C1 segment of cervical spinal cord (tissue), 14 donors: ENCODE measurements at regions not wholly inside any gene's neighbourhood (a gene's known extent, or its start where the extent isn't known, plus 50 kb on each side); places are given as distances from the start of the nearest gene placed in this dataset.
A peak's percentile ranks its signal among the peaks of the same experiment; 100 is the strongest.

Source experiments
- DNase-seq, 14 donors: peaks; one replicate each; lab custom pipeline; 2025; lab: John Stamatoyannopoulos, UW

GRCh38 chr13:65064967-65065366, 2165.2 kb downstream of the PCDH9 start:
- no peak for DNase-seq

- no peak for DNase-seq
These were observed 2166.4 kb downstream of the PCDH9 start for GRCh38 chr13:65063753-65064152.

- no peak for DNase-seq
These were observed 2172.2 kb downstream of the PCDH9 start for GRCh38 chr13:65057986-65058385.

DNA sequence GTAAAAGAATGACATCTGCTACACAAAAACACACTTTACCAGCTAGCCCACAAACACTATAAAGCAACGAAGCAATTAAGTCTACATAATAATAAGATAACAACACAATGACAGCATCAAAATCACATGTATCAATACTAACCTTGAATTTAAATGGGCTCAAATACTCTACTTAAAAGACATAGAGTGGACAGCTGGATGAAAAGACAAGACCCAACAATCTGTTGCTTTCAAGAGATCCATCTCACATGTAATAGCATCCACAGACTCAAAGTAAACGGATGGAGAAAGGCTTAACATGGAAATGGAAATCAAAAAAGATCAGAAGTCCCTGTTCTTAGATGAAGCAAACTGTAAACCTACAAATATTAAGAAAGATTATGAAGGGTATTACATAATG, 2175.9 kb downstream of the PCDH9 start:
- DNase-seq = no peak

- no peak for DNase-seq
These were observed 2193.1 kb downstream of the PCDH9 start for GRCh38 chr13:65036999-65037398.

DNA sequence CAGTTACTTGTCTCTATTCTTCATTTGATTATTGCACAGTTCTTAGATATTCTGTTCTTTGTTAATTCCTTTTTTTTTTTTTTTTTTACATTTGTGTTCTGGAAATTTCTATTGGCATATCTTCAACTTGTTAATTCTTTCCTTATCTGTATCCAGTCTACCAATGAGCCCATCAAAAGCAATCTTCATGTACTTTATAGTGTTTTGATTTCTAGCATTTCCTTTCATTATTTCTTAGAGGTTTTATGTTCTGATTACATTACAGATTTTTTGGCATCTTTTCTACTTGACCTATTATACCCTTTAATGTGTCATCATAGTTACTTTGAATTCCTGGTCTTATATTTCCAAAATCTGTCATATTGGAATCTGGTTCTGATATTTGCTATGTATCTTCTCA, 2194.8 kb downstream of the PCDH9 start:
- DNase-seq = no peak

DNA sequence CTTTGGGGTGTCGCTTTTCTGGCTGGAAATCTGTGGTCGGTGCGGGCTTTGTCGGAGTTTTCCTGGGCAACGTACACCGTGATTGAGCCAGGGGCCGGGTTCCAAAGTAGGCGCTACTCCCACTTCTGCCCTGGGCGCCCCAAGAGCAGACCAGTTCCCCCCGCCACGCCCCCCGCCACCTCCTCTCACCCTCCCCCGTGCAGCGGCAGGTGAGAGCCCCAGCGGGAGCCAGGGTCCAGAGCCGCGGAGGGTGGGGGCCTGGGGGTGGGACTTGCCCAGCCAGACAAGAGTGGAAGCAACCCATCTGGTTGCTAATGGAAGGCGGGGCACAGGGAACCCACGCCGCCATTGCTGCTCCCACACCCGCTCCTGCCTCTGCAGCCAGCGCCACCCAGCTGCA, 2195.9 kb downstream of the PCDH9 start:
- DNase-seq = peak in 1 of 14 donors; percentile 0

GRCh38 chr13:65032825-65033224, 2197.3 kb downstream of the PCDH9 start:
- DNase-seq = no peak

- no peak for DNase-seq
These were observed 2202.0 kb downstream of the PCDH9 start for GRCh38 chr13:65028101-65028500.

- DNase-seq = no peak
These were observed 2203.6 kb downstream of the PCDH9 start for GRCh38 chr13:65026505-65026904.

DNA sequence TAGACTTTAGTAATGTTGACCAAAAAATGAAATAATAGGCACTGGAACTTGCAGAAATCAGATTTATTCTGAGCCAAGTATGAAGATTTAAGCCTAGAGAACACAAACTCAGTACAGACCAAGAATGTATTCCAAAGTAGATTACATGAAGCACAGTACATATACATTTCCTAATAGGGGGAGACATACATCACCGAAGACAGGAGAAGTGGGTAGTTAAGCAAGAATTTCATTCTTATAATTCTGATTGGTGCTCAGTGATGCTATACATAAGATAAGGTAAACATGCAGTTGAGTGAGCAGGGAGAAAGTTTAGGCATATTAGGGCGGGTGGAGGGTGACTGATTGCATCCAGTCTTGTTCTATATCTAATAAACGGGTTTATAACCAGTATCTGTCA, 2218.8 kb downstream of the PCDH9 start:
- DNase-seq = no peak

DNA sequence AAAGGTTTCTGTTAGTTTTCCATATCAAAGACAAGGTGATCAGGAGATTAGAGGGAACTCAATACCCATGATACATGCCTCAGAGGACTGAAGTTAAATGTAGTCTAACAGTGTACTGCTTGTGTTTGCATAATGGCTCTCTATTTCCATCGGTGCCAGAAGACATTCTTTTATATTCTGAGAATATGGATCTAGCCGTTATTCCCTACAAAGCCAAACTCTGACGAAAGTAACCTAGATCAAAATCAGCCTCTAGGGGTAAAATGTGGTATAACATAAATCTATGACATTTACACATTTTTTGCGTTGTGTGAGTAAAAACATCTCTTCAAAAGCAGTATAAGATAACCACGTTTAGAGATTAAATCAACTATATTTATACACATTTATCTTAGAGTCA, 2232.7 kb downstream of the PCDH9 start:
- DNase-seq = no peak

GRCh38 chr13:64993514-64994164, 2236.5 kb downstream of the PCDH9 start:
- DNase-seq = no peak

DNA sequence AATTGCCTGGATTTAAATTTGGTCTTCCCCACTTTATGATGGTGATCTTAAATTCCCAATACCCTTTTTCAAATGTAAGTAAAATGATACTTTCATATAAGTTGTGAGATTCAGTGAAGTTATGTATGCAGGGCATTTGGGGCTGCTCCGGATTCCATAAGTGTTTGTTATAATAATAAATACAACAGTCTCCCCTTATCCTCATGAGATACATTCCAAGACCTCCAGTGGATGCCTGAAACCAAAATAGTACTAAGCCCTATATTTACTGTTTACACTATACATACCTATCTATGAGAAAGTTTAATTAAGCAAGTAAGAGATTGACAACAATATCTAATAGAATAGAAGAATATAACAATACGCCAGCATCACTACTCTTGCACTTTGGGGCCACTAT, 2237.8 kb downstream of the PCDH9 start:
- DNase-seq = no peak

GRCh38 chr13:64985075-64985474, 2245.1 kb downstream of the PCDH9 start:
- DNase-seq = no peak

- DNase-seq = no peak
These were observed 2267.7 kb downstream of the PCDH9 start for GRCh38 chr13:64962404-64962803.

DNA sequence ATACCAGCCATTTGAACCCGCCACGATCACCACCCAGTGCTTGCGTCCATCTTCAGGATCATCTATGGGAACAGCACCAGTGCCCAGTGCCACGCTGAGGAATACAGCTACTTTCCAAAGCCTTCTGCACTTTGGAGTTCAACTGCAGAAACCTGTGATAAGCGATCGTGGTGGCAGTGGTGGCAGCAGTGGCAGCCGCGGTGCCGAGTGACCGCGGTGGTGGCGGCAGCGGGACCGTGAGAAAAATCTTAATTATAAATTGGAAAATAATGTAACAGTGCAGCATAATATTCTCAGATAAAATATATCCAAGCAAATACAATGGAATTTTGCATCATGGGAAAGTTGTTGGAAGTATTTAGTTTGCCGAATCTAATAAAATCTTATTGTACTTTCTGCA, 2270.9 kb downstream of the PCDH9 start:
- DNase-seq = no peak

GRCh38 chr13:64958106-64958505, 2272.0 kb downstream of the PCDH9 start:
- no peak for DNase-seq

- DNase-seq = no peak
These were observed 2291.5 kb downstream of the PCDH9 start for GRCh38 chr13:64938660-64939059.

GRCh38 chr13:64937302-64937701, 2292.8 kb downstream of the PCDH9 start:
- no peak for DNase-seq

- no peak for DNase-seq
These were observed 2293.3 kb downstream of the PCDH9 start for GRCh38 chr13:64936879-64937278.

DNA sequence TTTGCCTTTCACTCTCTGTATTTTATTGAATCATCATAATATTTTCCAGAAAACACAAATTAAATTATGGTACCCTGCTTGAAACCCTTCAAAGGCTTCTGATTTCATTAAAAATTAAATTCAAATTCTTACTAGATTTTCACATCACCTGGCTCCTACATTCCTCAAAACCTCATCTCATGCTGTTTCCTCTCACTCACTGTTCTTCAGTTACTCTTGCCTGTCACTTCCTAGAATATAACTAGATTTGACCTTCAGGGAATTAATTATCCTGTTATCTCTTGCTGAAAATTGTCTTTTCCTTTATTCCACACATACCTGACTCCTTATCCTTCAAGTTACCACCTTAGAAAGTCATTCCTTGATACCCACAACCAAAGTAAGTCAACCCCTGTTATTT, 2294.7 kb downstream of the PCDH9 start:
- no peak for DNase-seq

- no peak for DNase-seq
These were observed 2295.4 kb downstream of the PCDH9 start for GRCh38 chr13:64934569-64935362.
